Ovary (tissue), 3 donors: ENCODE measurements at regions not wholly inside any gene's neighbourhood (a gene's known extent, or its start where the extent isn't known, plus 50 kb on each side); places are given as distances from the start of the nearest gene placed in this dataset.

Experiments used
- CTCF ChIP-seq, 3 donors: fragments of 450-650 bp in 2 of 3; fragments of 200-600 bp in 1 of 3; IDR thresholded peaks; one replicate each; pipeline versions ENCODE4 v1.5.1 to v1.8.0; 2016 to 2022; ENCODE audit warnings: antibody characterized with exemption in 3 of 3, mild to moderate bottlenecking in 1 of 3
- EP300 ChIP-seq: sonication (generic); formaldehyde crosslinking; IDR thresholded peaks from one replicate; pipeline ENCODE4 v1.6.1; 2017; ENCODE audit warnings: antibody characterized with exemption
- POLR2A ChIP-seq: fragments of 450-650 bp; IDR thresholded peaks from one replicate; pipeline ENCODE4 v1.6.1; 2017; ENCODE audit warnings: antibody characterized with exemption, mild to moderate bottlenecking, moderate library complexity
- donor health status: DM: no; HTN: no; CAD: no.

DNA sequence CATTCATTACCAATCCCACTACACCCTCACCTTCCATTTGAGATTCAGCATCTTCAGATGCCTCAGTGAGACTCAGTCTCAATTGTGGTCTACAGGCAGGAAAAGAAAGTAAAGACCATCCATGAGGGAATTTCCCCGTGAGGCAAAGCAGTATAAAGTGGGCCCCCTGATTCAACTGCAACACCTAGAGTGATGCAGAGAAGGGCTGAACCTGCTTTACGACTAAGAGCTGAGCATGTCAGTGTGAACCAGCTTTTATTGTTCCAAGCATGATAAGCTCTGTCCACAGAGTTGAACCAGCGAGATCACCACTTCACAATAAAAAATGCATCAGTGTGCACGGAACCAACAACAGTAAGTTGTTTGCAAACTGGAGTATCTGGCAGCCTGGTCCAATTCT, 357.6 kb upstream of the ATP5MC3 start:
- TF ChIP-seq CTCF (IDR thresholded peaks at IDR 0.05) = no peak
- TF ChIP-seq POLR2A = no peak
- no peak for TF ChIP-seq EP300
